SH-SY5Y (cell line): ENCODE measurements at regions not wholly inside any gene's neighbourhood (a gene's known extent, or its start where the extent isn't known, plus 50 kb on each side); places are given as distances from the start of the nearest gene placed in this dataset.

Experiments used
- GATA2 ChIP-seq: IDR thresholded peaks from 2 replicates; pipeline ENCODE4 v1.6.1; 2011; ENCODE audit warnings: mild to moderate bottlenecking, low read depth, low read length
- GATA3 ChIP-seq: IDR thresholded peaks from 2 replicates; pipeline ENCODE4 v1.6.1; 2011; ENCODE audit warnings: low read depth, mild to moderate bottlenecking, low read length, moderate library complexity

DNA sequence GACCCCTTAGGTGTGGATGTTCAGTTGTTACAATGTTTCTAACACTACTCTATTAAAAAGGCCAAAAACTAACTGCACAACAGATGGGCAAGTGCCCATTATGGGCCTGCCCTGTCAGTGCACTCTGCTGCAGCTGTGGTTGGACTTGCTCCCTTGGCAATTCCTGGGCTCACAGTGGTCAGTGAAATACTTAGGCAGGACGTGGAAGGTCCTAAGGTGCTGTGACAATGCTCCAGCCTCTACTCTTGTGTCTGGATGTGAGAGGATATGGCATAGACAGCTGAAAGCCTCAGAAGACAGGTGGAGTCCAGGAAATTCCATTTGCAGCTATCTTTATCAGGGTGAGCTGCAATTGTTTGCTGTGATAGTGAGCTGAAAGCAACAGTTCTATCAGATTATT is 136.5 kb upstream of the OLIG3 start:
- TF ChIP-seq GATA3 (no peak), GATA2 (no peak)
